Midbrain (tissue), 1 donor: ENCODE measurements at regions not wholly inside any gene's neighbourhood (a gene's known extent, or its start where the extent isn't known, plus 50 kb on each side); places are given as distances from the start of the nearest gene placed in this dataset.
A peak's percentile ranks its signal among the peaks of the same experiment; 100 is the strongest.

Experiments used
- DNase-seq: peaks from one replicate; lab custom pipeline; 2025; lab: John Stamatoyannopoulos, UW

GRCh38 chr2:67974559-67975430 is 88.0 kb downstream of the C1D start:
- peak; percentile 55 for DNase-seq

DNA sequence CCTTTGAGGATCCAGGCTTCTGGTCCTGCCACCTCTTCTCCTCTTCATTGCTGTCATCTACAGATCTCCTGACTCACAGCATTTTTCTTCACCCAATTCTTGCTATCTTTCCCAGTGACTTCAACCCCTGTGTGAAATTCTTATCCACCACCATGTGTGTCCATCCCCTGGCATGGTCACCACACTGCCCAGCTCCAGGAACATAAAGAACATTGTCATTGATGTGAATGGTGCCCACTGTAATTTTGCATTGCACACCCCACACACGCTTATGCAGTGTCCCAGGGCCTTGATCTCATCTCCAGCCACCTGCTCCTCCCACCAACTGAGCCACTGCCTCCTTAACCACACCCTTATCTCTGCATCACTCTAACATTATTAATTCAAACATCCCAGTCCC is 85.3 kb downstream of the C1D start:
- DNase-seq, result no peak

GRCh38 chr2:67982956-67983355 is 79.8 kb downstream of the C1D start:
- DNase-seq, result no peak

GRCh38 chr2:67984600-67984999 is 78.2 kb downstream of the C1D start:
- no peak for DNase-seq

GRCh38 chr2:67985586-67985985 is 77.2 kb downstream of the C1D start:
- DNase-seq, result no peak

GRCh38 chr2:67986258-67986657 is 76.5 kb downstream of the C1D start:
- DNase-seq, result no peak
